Adrenal gland (tissue), 9 donors: ENCODE measurements at regions not wholly inside any gene's neighbourhood (a gene's known extent, or its start where the extent isn't known, plus 50 kb on each side); places are given as distances from the start of the nearest gene placed in this dataset.

Experiments
- DNase-seq, 7 donors: peaks; one replicate each; pipeline ENCODE4 v3.0.0-alpha.2; 2019 to 2020
- H3K27ac ChIP-seq, 5 donors: fragments of 200-600 bp; sonication (generic) in 4 of 5; 1 replicate in 3 of 5; 2 replicates in 2 of 5; pipeline versions ENCODE4 v1.5.1 to v1.8.0; 2016 to 2020; ENCODE audit warnings: mild to moderate bottlenecking in 1 of 5
- H3K27me3 ChIP-seq: fragments of 200-600 bp; 2 replicates; pipeline ENCODE4 v1.8.0; 2021
- H3K36me3 ChIP-seq, 2 donors: fragments of 200-600 bp; replicated peaks in 1 of 2; 1 replicate in 1 of 2; 2 replicates in 1 of 2; pipeline versions ENCODE4 v1.5.1 to v1.8.0; 2018 to 2022
- H3K4me1 ChIP-seq, 2 donors: fragments of 200-600 bp; replicated peaks in 1 of 2; 1 replicate in 1 of 2; 2 replicates in 1 of 2; pipeline versions ENCODE4 v1.5.1 to v1.8.0; 2018 to 2021
- H3K4me3 ChIP-seq, 4 donors: fragments of 200-600 bp; sonication (generic) in 3 of 4; one replicate each; pipeline ENCODE4 v1.5.1; 2016 to 2018
- H3K9me3 ChIP-seq, 3 donors: fragments of 200-600 bp; sonication (generic) in 1 of 3; replicated peaks in 1 of 3; 1 replicate in 2 of 3; 2 replicates in 1 of 3; pipeline versions ENCODE4 v1.5.1 to v1.8.0; 2016 to 2021
- POLR2A ChIP-seq, 2 donors: fragments of 450-650 bp; IDR thresholded peaks; one replicate each; pipeline ENCODE4 v1.6.1; 2017; ENCODE audit warnings: antibody characterized with exemption in 2 of 2, mild to moderate bottlenecking in 2 of 2, moderate library complexity in 1 of 2
- WGBS, 4 donors: extraction: QIAGEN DNeasy Blood & Tissue Kit in 2 of 4; methylation state at CpG; one replicate each; pipeline versions ENCODE4 v1.1.5 to v1.1.7; 2013 to 2017; 5-methylcytosine and 5-hydroxymethylcytosine counted together
- intact Hi-C, 2 donors: fragments of 100-400 bp; cut with DNase I; formaldehyde crosslinking; loops; one replicate each; pipeline versions ENCODE4 v1.14.1 to v1.15.0; 2022 to 2023
- TF ChIP-seq, protein P1 (sequence below), 6 experiments: fragments of 450-650 bp in 4 of 6; fragments of 200-600 bp in 2 of 6; sonication (generic) in 1 of 6; IDR thresholded peaks; 1 replicate in 5 of 6; 2 replicates in 1 of 6; pipeline versions ENCODE4 v1.5.1 to v1.8.0; 2016 to 2021; ENCODE audit warnings: antibody characterized with exemption in 6 of 6, mild to moderate bottlenecking in 2 of 6, moderate library complexity in 1 of 6
- donor health status: healthy with polysubstance abuse.
- donor health status: Bipolar disorder and iron deficiency.
- donor health status: DM: yes; HTN: yes; CAD: no.
- donor health status: DM: no; HTN: no; CAD: no.
- donor health status: DM: no; HTN: no; CAD: no.

DNA sequence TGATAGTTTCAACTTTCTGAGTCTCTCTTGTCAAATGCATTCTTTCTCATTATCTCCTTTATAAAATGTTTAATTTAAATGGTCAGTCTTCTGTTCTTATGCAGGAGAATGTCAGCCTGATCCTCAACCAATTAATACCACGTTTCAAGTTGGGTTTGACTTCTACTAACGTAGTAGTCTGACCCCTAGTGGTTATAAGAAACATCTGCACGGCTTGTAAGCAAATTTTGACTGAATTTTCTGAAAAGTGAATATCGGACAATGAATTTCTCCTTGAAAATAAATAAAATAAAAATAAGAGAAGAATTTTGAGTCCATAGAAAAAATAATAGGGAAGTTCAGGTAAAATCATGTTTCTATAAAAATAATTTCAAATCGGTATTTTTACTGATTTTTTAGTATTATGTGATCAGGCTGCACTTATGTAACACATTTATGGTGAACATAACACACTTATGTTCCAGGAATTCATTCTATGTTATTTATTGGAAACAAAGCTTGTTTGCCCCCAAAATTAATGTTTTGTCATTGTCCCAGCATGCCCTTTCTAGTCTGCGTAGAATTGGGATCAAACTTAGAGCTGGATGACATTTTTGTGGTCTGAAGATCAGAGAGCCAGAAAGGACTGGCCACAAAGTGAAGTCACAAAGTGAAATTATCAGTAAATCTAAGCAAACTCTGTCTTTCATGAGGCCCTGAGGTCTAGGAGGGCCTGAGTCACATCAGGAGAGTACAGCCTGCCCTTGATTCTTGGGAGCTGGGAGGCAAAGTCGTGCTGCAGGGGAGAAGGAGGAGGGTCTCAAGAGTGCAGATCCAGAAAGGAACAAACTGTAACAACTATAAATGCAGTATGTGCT, 101.2 kb upstream of the STXBP6 start:
- 18 to 26% (median 23%) methylated on average over 7 of the region's 7 CpGs for WGBS, 4 donors
- no peak overlapping the region for H3K27ac ChIP-seq
- intact Hi-C loops = no loop called here

DNA sequence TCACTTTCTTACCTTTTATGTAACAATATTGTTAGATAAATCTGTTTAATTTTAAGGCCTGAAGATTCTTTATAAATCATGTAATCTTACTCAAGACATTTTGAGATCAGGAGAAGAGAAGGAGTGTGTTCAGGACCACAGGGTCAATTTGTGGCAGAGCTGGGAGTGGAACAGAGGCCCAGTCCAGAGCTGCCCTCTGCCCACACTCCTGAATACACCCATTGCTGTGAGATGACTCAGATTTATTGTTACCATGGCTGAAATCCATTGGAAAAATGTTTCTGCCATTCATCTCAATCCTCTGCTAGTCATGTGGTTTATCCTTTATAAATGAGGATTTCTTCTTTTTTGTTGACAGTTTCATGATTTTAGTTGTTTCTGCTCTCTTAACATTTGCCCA, 100.5 kb upstream of the STXBP6 start:
- no peak for TF ChIP-seq POLR2A (IDR thresholded peaks at IDR 0.05)
- TF ChIP-seq, protein P1, sequence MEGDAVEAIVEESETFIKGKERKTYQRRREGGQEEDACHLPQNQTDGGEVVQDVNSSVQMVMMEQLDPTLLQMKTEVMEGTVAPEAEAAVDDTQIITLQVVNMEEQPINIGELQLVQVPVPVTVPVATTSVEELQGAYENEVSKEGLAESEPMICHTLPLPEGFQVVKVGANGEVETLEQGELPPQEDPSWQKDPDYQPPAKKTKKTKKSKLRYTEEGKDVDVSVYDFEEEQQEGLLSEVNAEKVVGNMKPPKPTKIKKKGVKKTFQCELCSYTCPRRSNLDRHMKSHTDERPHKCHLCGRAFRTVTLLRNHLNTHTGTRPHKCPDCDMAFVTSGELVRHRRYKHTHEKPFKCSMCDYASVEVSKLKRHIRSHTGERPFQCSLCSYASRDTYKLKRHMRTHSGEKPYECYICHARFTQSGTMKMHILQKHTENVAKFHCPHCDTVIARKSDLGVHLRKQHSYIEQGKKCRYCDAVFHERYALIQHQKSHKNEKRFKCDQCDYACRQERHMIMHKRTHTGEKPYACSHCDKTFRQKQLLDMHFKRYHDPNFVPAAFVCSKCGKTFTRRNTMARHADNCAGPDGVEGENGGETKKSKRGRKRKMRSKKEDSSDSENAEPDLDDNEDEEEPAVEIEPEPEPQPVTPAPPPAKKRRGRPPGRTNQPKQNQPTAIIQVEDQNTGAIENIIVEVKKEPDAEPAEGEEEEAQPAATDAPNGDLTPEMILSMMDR (IDR thresholded peaks at IDR 0.05) = no peak
- no peak for DNase-seq
- Histone ChIP-seq H3K4me1 (no peaks in the 10 kb centered on the region), H3K27ac (no peak overlapping the region), H3K27me3 (no peaks in the 10 kb centered on the region), H3K9me3 (no peaks in the 10 kb centered on the region), H3K36me3 (no peaks in the 10 kb centered on the region), H3K4me3 (no peak overlapping the region)
- intact Hi-C loops = no loop called here

More for the DNA sequence above, 101.2 kb upstream of the STXBP6 start:
- no peak for DNase-seq
- H3K9me3 ChIP-seq = no peaks in the 10 kb centered on the region
- no peaks in the 10 kb centered on the region for H3K4me1 ChIP-seq
- H3K36me3 ChIP-seq = no peaks in the 10 kb centered on the region
- TF ChIP-seq, protein P1 (IDR thresholded peaks at IDR 0.05) = peak; percentile 58 to 82 (median 68)
- TF ChIP-seq POLR2A (IDR thresholded peaks at IDR 0.05) = no peak
- H3K4me3 ChIP-seq = no peak overlapping the region
- peaks cover 4% of the 10 kb centered on the region for H3K27me3 ChIP-seq

DNA sequence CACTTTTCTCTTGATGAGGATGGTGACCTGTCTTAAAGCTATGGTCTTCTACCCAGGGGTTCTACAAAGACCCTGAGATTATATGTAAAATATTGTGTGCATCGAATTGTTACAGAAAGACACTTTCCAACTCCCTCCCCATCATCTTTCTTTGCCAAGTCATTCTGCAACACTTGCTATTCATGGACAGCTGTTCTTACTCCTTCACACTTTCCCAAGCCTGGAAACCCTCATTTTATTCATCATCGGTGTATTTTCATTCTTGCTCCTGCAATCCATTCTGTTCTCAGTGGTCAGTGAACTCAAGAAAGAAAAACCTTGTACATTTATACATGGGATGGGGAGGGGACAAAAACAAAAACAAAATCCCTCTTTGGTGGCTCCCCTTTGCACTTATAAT, 90.5 kb upstream of the STXBP6 start:
- no peaks in the 10 kb centered on the region for H3K4me1 ChIP-seq
- H3K9me3 ChIP-seq = no peaks in the 10 kb centered on the region
- no peak overlapping the region for H3K27ac ChIP-seq
- 79 to 90% (median 83%) methylated on average over 2 of the region's 2 CpGs for WGBS, 4 donors
- H3K4me3 ChIP-seq = no peak overlapping the region
- H3K36me3 ChIP-seq = no peaks in the 10 kb centered on the region
- intact Hi-C loops = no loop called here
- no peaks in the 10 kb centered on the region for H3K27me3 ChIP-seq
- TF ChIP-seq, protein P1 (IDR thresholded peaks at IDR 0.05) = no peak
- no peak for TF ChIP-seq POLR2A (IDR thresholded peaks at IDR 0.05)
- DNase-seq = no peak

DNA sequence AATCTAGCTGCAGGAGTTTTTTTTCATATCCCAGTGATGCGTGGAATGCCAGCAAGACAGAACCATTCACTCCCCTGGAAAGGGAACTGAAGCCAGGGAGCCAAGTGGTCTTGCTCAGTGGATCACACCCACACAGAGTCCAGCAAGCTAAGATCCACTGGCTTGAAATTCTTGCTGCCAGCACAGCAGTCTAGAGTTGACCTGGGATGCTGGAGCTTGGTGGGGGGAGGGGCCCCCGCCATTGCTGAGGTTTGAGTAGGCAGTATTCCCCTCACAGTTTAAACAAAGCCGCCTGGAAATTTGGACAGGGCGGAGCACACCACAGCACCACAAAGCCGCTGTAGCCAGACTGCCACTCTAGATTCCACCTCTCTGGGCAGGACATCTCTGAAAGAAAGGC, 86.9 kb upstream of the STXBP6 start:
- TF ChIP-seq POLR2A (IDR thresholded peaks at IDR 0.05) = no peak
- TF ChIP-seq, protein P1 (IDR thresholded peaks at IDR 0.05) = no peak
- WGBS, 4 donors = 58 to 80% (median 75%) methylated on average over 3 to 5 of the region's 5 CpGs
- no peaks in the 10 kb centered on the region for H3K9me3 ChIP-seq
- H3K4me1 ChIP-seq = no peaks in the 10 kb centered on the region
- intact Hi-C loops = loop anchor here (10.0 kb wide), 2 partner anchors 332 to 402 kb away; no protein-coding TSS in a partner anchor
- no peak for DNase-seq
- no peak overlapping the region for H3K4me3 ChIP-seq
- H3K27ac ChIP-seq = no peak overlapping the region
- H3K27me3 ChIP-seq = peaks cover 9% of the 10 kb centered on the region
- H3K36me3 ChIP-seq = no peaks in the 10 kb centered on the region
